ENCODE measurements at regions not wholly inside any gene's neighbourhood (a gene's known extent, or its start where the extent isn't known, plus 50 kb on each side); places are given as distances from the start of the nearest gene placed in this dataset.

- H2BK120ac ChIP-seq (ENCODE audit: low read depth, low read length) = no peak overlapping the region
- no peaks in the 10 kb centered on the region for H3K4me1 ChIP-seq (ENCODE audit: control insufficient read depth, insufficient read depth, low read depth, low read length)
- H3K9ac ChIP-seq (ENCODE audit: low read length) = no peak overlapping the region
- no peak overlapping the region for H2BK12ac ChIP-seq (ENCODE audit: low read length in 2 of 2)
- no peak overlapping the region for H3K4me3 ChIP-seq (ENCODE audit: insufficient read depth in 1 of 2, low read depth in 1 of 2, low read length in 2 of 2)
- no peak overlapping the region for H4K91ac ChIP-seq (ENCODE audit: low read length)
- H2AFZ ChIP-seq (ENCODE audit: low read depth, low read length) = no peak overlapping the region
- H2BK5ac ChIP-seq (ENCODE audit: low read depth, low read length, poor library complexity, severe bottlenecking) = no peak overlapping the region
- H3K14ac ChIP-seq (ENCODE audit: low read length in 2 of 2) = no peak overlapping the region
- H3K79me1 ChIP-seq (replicated peaks; ENCODE audit: low read length, poor library complexity, severe bottlenecking) = no peaks in the 10 kb centered on the region
- H4K8ac ChIP-seq (ENCODE audit: low read length) = no peak overlapping the region
- H3K23ac ChIP-seq (ENCODE audit: low read length in 2 of 2) = no peak overlapping the region
- no peak overlapping the region for H3K18ac ChIP-seq (ENCODE audit: low read depth in 1 of 2, low read length in 2 of 2)
- no peak overlapping the region for H2AK5ac ChIP-seq (ENCODE audit: low read length, severe bottlenecking)
- no peak overlapping the region for H2BK15ac ChIP-seq (ENCODE audit: low read depth, poor library complexity, severe bottlenecking)
- H3K9me3 ChIP-seq (ENCODE audit: control insufficient read depth, low read length) = no peaks in the 10 kb centered on the region
- no peaks in the 10 kb centered on the region for H3K36me3 ChIP-seq (ENCODE audit: control insufficient read depth in 1 of 2, insufficient read depth in 2 of 2, low read depth in 1 of 2, low read length in 2 of 2)
- H3K27me3 ChIP-seq (ENCODE audit: control insufficient read depth in 1 of 2, insufficient read depth in 1 of 2, low read length in 2 of 2) = no peaks in the 10 kb centered on the region
- no peak overlapping the region for H3K4ac ChIP-seq (ENCODE audit: low read depth in 1 of 2, low read length in 2 of 2)
- no peak overlapping the region for H3K4me2 ChIP-seq (ENCODE audit: low read length, poor library complexity, severe bottlenecking)
- WGBS = 40% methylated on average over 1 of the region's 1 CpG
- DNase-seq = no peak
- H3K27ac ChIP-seq (ENCODE audit: low read length, poor library complexity, severe bottlenecking) = no peak overlapping the region
Observed at GRCh38 chr2:125582516-125582915, 1073.4 kb upstream of the GYPC start.

GRCh38 chr2:125584732-125585131 is 1071.2 kb upstream of the GYPC start:
- no peak for DNase-seq
- no CpG with 5 or more reads among the region's 1 CpG for WGBS
- Histone ChIP-seq H3K4me3 (ENCODE audit: insufficient read depth in 1 of 2, low read depth in 1 of 2, low read length in 2 of 2) (no peak overlapping the region), H2BK120ac (ENCODE audit: low read depth, low read length) (no peak overlapping the region), H3K9ac (ENCODE audit: low read length) (no peak overlapping the region), H3K36me3 (ENCODE audit: control insufficient read depth in 1 of 2, insufficient read depth in 2 of 2, low read depth in 1 of 2, low read length in 2 of 2) (no peaks in the 10 kb centered on the region), H3K4me2 (ENCODE audit: low read length, poor library complexity, severe bottlenecking) (no peak overlapping the region), H4K91ac (ENCODE audit: low read length) (no peak overlapping the region), H3K4ac (ENCODE audit: low read depth in 1 of 2, low read length in 2 of 2) (no peak overlapping the region), H3K18ac (ENCODE audit: low read depth in 1 of 2, low read length in 2 of 2) (no peak overlapping the region), H3K27ac (ENCODE audit: low read length, poor library complexity, severe bottlenecking) (no peak overlapping the region), H3K14ac (ENCODE audit: low read length in 2 of 2) (no peak overlapping the region), H2AFZ (ENCODE audit: low read depth, low read length) (no peak overlapping the region), H4K8ac (ENCODE audit: low read length) (no peak overlapping the region), H2AK5ac (ENCODE audit: low read length, severe bottlenecking) (no peak overlapping the region), H3K23ac (ENCODE audit: low read length in 2 of 2) (no peak overlapping the region), H2BK15ac (ENCODE audit: low read depth, poor library complexity, severe bottlenecking) (no peak overlapping the region), H3K9me3 (ENCODE audit: control insufficient read depth, low read length) (no peaks in the 10 kb centered on the region), H3K4me1 (ENCODE audit: control insufficient read depth, insufficient read depth, low read depth, low read length) (no peaks in the 10 kb centered on the region), H2BK5ac (ENCODE audit: low read depth, low read length, poor library complexity, severe bottlenecking) (no peak overlapping the region), H3K27me3 (ENCODE audit: control insufficient read depth in 1 of 2, insufficient read depth in 1 of 2, low read length in 2 of 2) (no peaks in the 10 kb centered on the region), H3K79me1 (replicated peaks; ENCODE audit: low read length, poor library complexity, severe bottlenecking) (no peaks in the 10 kb centered on the region), H2BK12ac (ENCODE audit: low read length in 2 of 2) (no peak overlapping the region)

GRCh38 chr2:125588780-125589179 is 1067.2 kb upstream of the GYPC start:
- no CpG with 5 or more reads among the region's 1 CpG for WGBS
- H2AK5ac ChIP-seq (ENCODE audit: low read length, severe bottlenecking) = no peak overlapping the region
- H3K9me3 ChIP-seq (ENCODE audit: control insufficient read depth, low read length) = peaks cover 7% of the 10 kb centered on the region
- no peak overlapping the region for H3K14ac ChIP-seq (ENCODE audit: low read length in 2 of 2)
- no peaks in the 10 kb centered on the region for H3K4me1 ChIP-seq (ENCODE audit: control insufficient read depth, insufficient read depth, low read depth, low read length)
- H2BK120ac ChIP-seq (ENCODE audit: low read depth, low read length) = no peak overlapping the region
- no peak overlapping the region for H3K4ac ChIP-seq (ENCODE audit: low read depth in 1 of 2, low read length in 2 of 2)
- H4K91ac ChIP-seq (ENCODE audit: low read length) = no peak overlapping the region
- no peaks in the 10 kb centered on the region for H3K36me3 ChIP-seq (ENCODE audit: control insufficient read depth in 1 of 2, insufficient read depth in 2 of 2, low read depth in 1 of 2, low read length in 2 of 2)
- DNase-seq = no peak
- H2BK5ac ChIP-seq (ENCODE audit: low read depth, low read length, poor library complexity, severe bottlenecking) = no peak overlapping the region
- H3K18ac ChIP-seq (ENCODE audit: low read depth in 1 of 2, low read length in 2 of 2) = no peak overlapping the region
- H2BK12ac ChIP-seq (ENCODE audit: low read length in 2 of 2) = no peak overlapping the region
- H3K27me3 ChIP-seq (ENCODE audit: control insufficient read depth in 1 of 2, insufficient read depth in 1 of 2, low read length in 2 of 2) = no peaks in the 10 kb centered on the region
- H3K23ac ChIP-seq (ENCODE audit: low read length in 2 of 2) = no peak overlapping the region
- no peak overlapping the region for H3K9ac ChIP-seq (ENCODE audit: low read length)
- no peaks in the 10 kb centered on the region for H3K79me1 ChIP-seq (replicated peaks; ENCODE audit: low read length, poor library complexity, severe bottlenecking)
- H3K27ac ChIP-seq (ENCODE audit: low read length, poor library complexity, severe bottlenecking) = no peak overlapping the region
- no peak overlapping the region for H2AFZ ChIP-seq (ENCODE audit: low read depth, low read length)
- H3K4me3 ChIP-seq (ENCODE audit: insufficient read depth in 1 of 2, low read depth in 1 of 2, low read length in 2 of 2) = no peak overlapping the region
- no peak overlapping the region for H2BK15ac ChIP-seq (ENCODE audit: low read depth, poor library complexity, severe bottlenecking)
- no peak overlapping the region for H4K8ac ChIP-seq (ENCODE audit: low read length)
- H3K4me2 ChIP-seq (ENCODE audit: low read length, poor library complexity, severe bottlenecking) = no peak overlapping the region

GRCh38 chr2:125591954-125592353 is 1064.0 kb upstream of the GYPC start:
- Histone ChIP-seq H3K4me2 (ENCODE audit: low read length, poor library complexity, severe bottlenecking) (no peak overlapping the region), H2BK15ac (ENCODE audit: low read depth, poor library complexity, severe bottlenecking) (no peak overlapping the region), H3K4ac (ENCODE audit: low read depth in 1 of 2, low read length in 2 of 2) (no peak overlapping the region), H4K8ac (ENCODE audit: low read length) (no peak overlapping the region), H3K9me3 (ENCODE audit: control insufficient read depth, low read length) (peaks cover 7% of the 10 kb centered on the region), H3K4me1 (ENCODE audit: control insufficient read depth, insufficient read depth, low read depth, low read length) (no peaks in the 10 kb centered on the region), H2BK12ac (ENCODE audit: low read length in 2 of 2) (no peak overlapping the region), H3K9ac (ENCODE audit: low read length) (no peak overlapping the region), H3K27ac (ENCODE audit: low read length, poor library complexity, severe bottlenecking) (no peak overlapping the region), H4K91ac (ENCODE audit: low read length) (no peak overlapping the region), H3K23ac (ENCODE audit: low read length in 2 of 2) (no peak overlapping the region), H3K79me1 (replicated peaks; ENCODE audit: low read length, poor library complexity, severe bottlenecking) (no peaks in the 10 kb centered on the region), H3K4me3 (ENCODE audit: insufficient read depth in 1 of 2, low read depth in 1 of 2, low read length in 2 of 2) (no peak overlapping the region), H2AFZ (ENCODE audit: low read depth, low read length) (no peak overlapping the region), H3K27me3 (ENCODE audit: control insufficient read depth in 1 of 2, insufficient read depth in 1 of 2, low read length in 2 of 2) (no peaks in the 10 kb centered on the region), H2BK120ac (ENCODE audit: low read depth, low read length) (no peak overlapping the region), H3K36me3 (ENCODE audit: control insufficient read depth in 1 of 2, insufficient read depth in 2 of 2, low read depth in 1 of 2, low read length in 2 of 2) (no peaks in the 10 kb centered on the region), H3K18ac (ENCODE audit: low read depth in 1 of 2, low read length in 2 of 2) (no peak overlapping the region), H2BK5ac (ENCODE audit: low read depth, low read length, poor library complexity, severe bottlenecking) (no peak overlapping the region), H2AK5ac (ENCODE audit: low read length, severe bottlenecking) (no peak overlapping the region), H3K14ac (ENCODE audit: low read length in 2 of 2) (no peak overlapping the region)
- 53% methylated on average over 3 of the region's 4 CpGs for WGBS
- no peak for DNase-seq
